Trophoblast cell (in vitro differentiated cells and primary cell): ENCODE measurements at regions not wholly inside any gene's neighbourhood (a gene's known extent, or its start where the extent isn't known, plus 50 kb on each side); places are given as distances from the start of the nearest gene placed in this dataset.
"Not testable (repeated sequence)": the region's sequence is repeated elsewhere in the genome, so short reads cannot be mapped to it uniquely, and the experiment has no call there.

ENCODE experiments used
- DNase-seq, 2 donors: peaks; one replicate each; pipeline ENCODE4 v3.0.0-alpha.2; 2016
- H2AFZ ChIP-seq: 2 replicates; pipeline ENCODE4 v1.6.1; 2013; ENCODE audit warnings: low read length, moderate library complexity, mild to moderate bottlenecking; ENCODE audit not compliant: insufficient read depth, poor library complexity
- H2AK5ac ChIP-seq: 2 replicates; pipeline ENCODE4 v1.6.1; 2013; ENCODE audit warnings: mild to moderate bottlenecking, low read length
- H2BK120ac ChIP-seq: 2 replicates; pipeline ENCODE4 v1.6.1; 2013; ENCODE audit warnings: low read length, mild to moderate bottlenecking, moderate library complexity; ENCODE audit not compliant: insufficient read depth, poor library complexity
- H2BK12ac ChIP-seq: 2 replicates; pipeline ENCODE4 v1.6.1; 2013; ENCODE audit warnings: mild to moderate bottlenecking, low read length, moderate library complexity
- H2BK5ac ChIP-seq: 2 replicates; pipeline ENCODE4 v1.6.1; 2013; ENCODE audit warnings: low read length, low read depth, moderate library complexity, mild to moderate bottlenecking; ENCODE audit not compliant: poor library complexity
- H3K14ac ChIP-seq: 2 replicates; pipeline ENCODE4 v1.6.1; 2013; ENCODE audit warnings: mild to moderate bottlenecking, low read length
- H3K18ac ChIP-seq: 2 replicates; pipeline ENCODE4 v1.6.1; 2013; ENCODE audit warnings: mild to moderate bottlenecking, low read length
- H3K23ac ChIP-seq: 2 replicates; pipeline ENCODE4 v1.6.1; 2013; ENCODE audit warnings: low read length
- H3K27ac ChIP-seq: 2 replicates; pipeline ENCODE4 v1.5.1; 2013; ENCODE audit warnings: low read depth, mild to moderate bottlenecking, inconsistent platforms, low read length, moderate library complexity
- H3K27me3 ChIP-seq: 2 replicates; pipeline ENCODE4 v1.6.1; 2013; ENCODE audit warnings: inconsistent platforms, mild to moderate bottlenecking, low read length, moderate library complexity; ENCODE audit not compliant: insufficient read depth
- H3K36me3 ChIP-seq, 2 experiments: 1 replicate in 1 of 2; 2 replicates in 1 of 2; pipeline ENCODE4 v1.6.1; 2013; ENCODE audit warnings: low read length in 2 of 2, mild to moderate bottlenecking in 2 of 2, moderate library complexity in 1 of 2; ENCODE audit not compliant: insufficient read depth in 2 of 2, control insufficient read depth in 1 of 2
- H3K4ac ChIP-seq: 2 replicates; pipeline ENCODE4 v1.6.1; 2013; ENCODE audit warnings: low read depth, mild to moderate bottlenecking, low read length, moderate library complexity
- H3K4me1 ChIP-seq, 2 experiments: 1 replicate in 1 of 2; 2 replicates in 1 of 2; pipeline ENCODE4 v1.6.1; 2013; ENCODE audit warnings: low read length in 2 of 2, mild to moderate bottlenecking in 2 of 2, moderate library complexity in 1 of 2; ENCODE audit not compliant: insufficient read depth in 2 of 2, control insufficient read depth in 1 of 2
- H3K4me2 ChIP-seq: 2 replicates; pipeline ENCODE4 v1.6.1; 2013; ENCODE audit warnings: inconsistent platforms, mild to moderate bottlenecking, low read length, moderate library complexity
- H3K4me3 ChIP-seq: 2 replicates; pipeline ENCODE4 v1.5.1; 2013; ENCODE audit warnings: mild to moderate bottlenecking, low read depth, low read length, inconsistent platforms
- H3K79me1 ChIP-seq: one replicate; pipeline ENCODE4 v1.6.1; 2013; ENCODE audit warnings: low read length
- H3K79me2 ChIP-seq: 2 replicates; pipeline ENCODE4 v1.6.1; 2013; ENCODE audit warnings: low read length, mild to moderate bottlenecking; ENCODE audit not compliant: control insufficient read depth, insufficient read depth, poor library complexity
- H3K9ac ChIP-seq: 2 replicates; pipeline ENCODE4 v1.6.1; 2013; ENCODE audit warnings: mild to moderate bottlenecking, low read length
- H3K9me3 ChIP-seq: 2 replicates; pipeline ENCODE4 v1.6.1; 2013; ENCODE audit warnings: low read depth, mild to moderate bottlenecking, control low read depth, inconsistent platforms, low read length; ENCODE audit not compliant: insufficient read depth
- H4K12ac ChIP-seq: 2 replicates; pipeline ENCODE4 v1.6.1; 2013; ENCODE audit warnings: low read depth, mild to moderate bottlenecking, low read length, moderate library complexity
- H4K8ac ChIP-seq: 2 replicates; pipeline ENCODE4 v1.6.1; 2013; ENCODE audit warnings: low read depth, mild to moderate bottlenecking, low read length, moderate library complexity
- H4K91ac ChIP-seq: one replicate; pipeline ENCODE4 v1.6.1; 2013; ENCODE audit warnings: low read depth, mild to moderate bottlenecking, low read length, moderate library complexity
- WGBS: extraction: QIAGEN DNeasy Blood & Tissue Kit; methylation state at CpG from one replicate; pipeline ENCODE4 v1.1.7; 2013; ENCODE audit warnings: missing lambda C conversion rate; ENCODE audit not compliant: insufficient read length, insufficient coverage; ENCODE audit errors: extremely low coverage; 5-methylcytosine and 5-hydroxymethylcytosine counted together

DNA sequence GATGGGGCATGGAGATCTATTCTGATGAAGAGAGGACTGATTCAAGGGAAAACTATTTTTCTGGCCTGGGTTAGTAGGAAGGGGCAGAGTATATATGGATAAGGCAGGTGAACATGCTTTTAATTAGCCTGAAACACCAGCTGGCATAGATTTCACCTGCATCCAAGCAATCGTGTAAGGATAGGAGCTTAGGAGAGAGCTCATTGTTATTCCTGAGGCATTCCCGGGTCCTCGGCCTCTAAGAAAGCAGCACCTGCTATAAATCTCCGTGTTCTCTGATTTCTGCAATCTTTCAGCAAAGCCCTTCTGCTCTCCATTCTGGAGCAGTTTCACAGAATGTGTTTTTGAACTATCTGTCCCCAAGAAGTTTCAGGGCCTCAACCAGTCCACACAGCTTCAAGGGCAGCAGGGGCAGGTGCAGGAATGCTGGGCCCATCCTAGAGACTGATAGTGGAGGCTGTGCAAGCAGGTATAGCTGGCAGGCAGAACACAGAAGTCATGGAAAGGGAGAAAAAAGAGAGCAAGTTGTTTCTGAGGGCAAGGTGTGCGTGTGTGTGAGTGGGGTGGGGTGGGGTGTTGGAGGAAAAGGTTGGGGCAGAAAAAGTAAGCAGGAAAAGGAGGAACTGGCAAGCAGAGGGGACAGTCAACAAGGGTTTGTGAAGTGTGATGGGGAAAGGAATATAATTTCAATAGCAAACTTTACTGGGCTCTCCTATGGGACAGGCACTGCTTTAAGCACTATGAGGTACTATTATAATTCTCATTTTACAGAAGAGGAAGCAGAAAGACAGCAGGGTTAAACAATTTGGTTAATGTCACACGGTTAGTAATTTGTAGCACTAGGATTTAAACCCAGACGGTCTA is 203.7 kb upstream of the SSTR1 start:
- Histone ChIP-seq H3K27ac (no peak overlapping the region), H3K9me3 (no peaks in the 10 kb centered on the region)
- WGBS = 100% methylated on average over 1 of the region's 7 CpGs

DNA sequence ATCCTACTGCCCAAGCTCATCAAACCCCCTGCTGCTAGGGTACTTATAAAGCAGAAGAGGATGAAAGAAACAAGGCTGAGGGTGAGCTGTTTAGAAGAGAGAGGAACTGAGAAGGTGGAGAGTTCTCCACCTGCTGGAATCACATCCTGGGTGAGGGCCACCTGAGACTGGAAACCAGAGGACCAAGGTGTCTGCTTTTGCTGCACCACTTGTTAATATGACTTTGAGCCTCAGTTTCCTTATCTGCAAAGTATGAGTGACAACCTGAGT is 203.2 kb upstream of the SSTR1 start:
- Histone ChIP-seq H3K36me3 (no peaks in the 10 kb centered on the region), H2BK120ac (no peak overlapping the region), H3K9ac (no peak overlapping the region), H2BK12ac (no peak overlapping the region), H2AFZ (no peak overlapping the region), H3K27ac (no peak overlapping the region), H3K18ac (no peak overlapping the region), H3K79me1 (no peaks in the 10 kb centered on the region), H3K14ac (no peak overlapping the region), H3K4me1 (no peaks in the 10 kb centered on the region), H4K12ac (no peak overlapping the region), H3K79me2 (no peaks in the 10 kb centered on the region), H3K27me3 (no peaks in the 10 kb centered on the region), H3K9me3 (no peaks in the 10 kb centered on the region), H2AK5ac (no peak overlapping the region), H3K4ac (no peak overlapping the region), H3K23ac (no peak overlapping the region), H4K91ac (no peak overlapping the region), H3K4me2 (no peak overlapping the region), H2BK5ac (no peak overlapping the region), H4K8ac (no peak overlapping the region), H3K4me3 (no peak overlapping the region)
- no peak for DNase-seq

More for the DNA sequence above, 203.7 kb upstream of the SSTR1 start:
- no peak overlapping the region for H2BK120ac ChIP-seq
- no peaks in the 10 kb centered on the region for H3K79me2 ChIP-seq
- no peak overlapping the region for H3K14ac ChIP-seq
- H3K36me3 ChIP-seq = no peaks in the 10 kb centered on the region
- no peak overlapping the region for H2AFZ ChIP-seq
- no peak overlapping the region for H3K4me2 ChIP-seq
- H4K12ac ChIP-seq = no peak overlapping the region
- no peak overlapping the region for H2BK12ac ChIP-seq
- DNase-seq = no peak
- no peak overlapping the region for H3K4ac ChIP-seq
- H3K23ac ChIP-seq = no peak overlapping the region
- H4K91ac ChIP-seq = no peak overlapping the region
- no peaks in the 10 kb centered on the region for H3K4me1 ChIP-seq
- no peak overlapping the region for H3K9ac ChIP-seq
- no peak overlapping the region for H2BK5ac ChIP-seq
- H2AK5ac ChIP-seq = no peak overlapping the region
- H3K18ac ChIP-seq = no peak overlapping the region
- H4K8ac ChIP-seq = no peak overlapping the region
- no peaks in the 10 kb centered on the region for H3K79me1 ChIP-seq
- H3K4me3 ChIP-seq = no peak overlapping the region
- no peaks in the 10 kb centered on the region for H3K27me3 ChIP-seq

DNA sequence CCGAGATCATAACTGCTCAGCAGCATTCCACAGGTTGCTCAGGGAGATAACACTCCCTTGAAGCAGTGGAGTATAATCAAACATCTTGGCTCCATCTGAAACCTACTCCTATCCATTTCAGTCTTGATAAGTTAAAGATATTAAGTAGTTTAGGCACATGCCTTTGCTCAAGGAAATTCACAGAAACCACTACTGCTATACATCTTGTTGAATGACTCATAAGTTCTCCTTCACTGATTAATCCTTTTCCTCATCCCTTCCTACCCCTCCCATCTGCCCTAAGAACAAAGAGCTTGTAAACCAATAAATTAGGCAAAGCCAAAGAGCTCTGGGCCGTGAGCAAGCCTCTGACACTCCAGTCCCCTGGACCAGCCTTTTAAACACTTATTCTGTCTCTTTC is 196.5 kb upstream of the SSTR1 start:
- not testable (repeated sequence) for H3K4ac ChIP-seq, H3K27ac ChIP-seq, H2BK5ac ChIP-seq, H3K4me3 ChIP-seq, H2AK5ac ChIP-seq, H2BK12ac ChIP-seq, H3K79me1 ChIP-seq, H3K9me3 ChIP-seq, H3K79me2 ChIP-seq, H3K4me1 ChIP-seq, DNase-seq, H3K18ac ChIP-seq, H2BK120ac ChIP-seq, H4K91ac ChIP-seq, H3K14ac ChIP-seq, H3K4me2 ChIP-seq, H3K23ac ChIP-seq, H3K9ac ChIP-seq, H3K27me3 ChIP-seq, H4K8ac ChIP-seq, H4K12ac ChIP-seq, H3K36me3 ChIP-seq, H2AFZ ChIP-seq
- no CpG with 5 or more reads among the region's 2 CpGs for WGBS

DNA sequence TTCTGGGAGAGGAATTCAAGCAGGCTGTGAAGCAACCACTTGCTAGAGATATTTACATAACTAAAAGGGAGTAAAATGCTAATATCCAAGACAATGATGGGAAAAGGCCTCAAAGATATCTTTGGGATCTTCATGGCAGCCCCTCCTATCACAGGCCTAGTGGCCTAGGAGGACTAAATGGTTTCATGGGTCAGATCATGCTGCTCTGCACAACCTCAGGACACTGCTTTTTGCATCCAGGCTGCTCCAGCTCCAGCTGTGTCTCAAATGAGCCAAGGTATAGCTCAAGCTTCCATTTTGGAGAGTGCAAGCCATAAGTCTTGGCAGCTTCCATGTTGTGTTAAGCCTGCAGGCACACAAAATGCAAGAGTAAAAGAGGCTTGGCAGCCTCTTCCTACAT is 195.6 kb upstream of the SSTR1 start:
- Histone ChIP-seq H3K4me2 (no peak overlapping the region), H3K4me3 (no peak overlapping the region), H2BK12ac (no peak overlapping the region), H2AFZ (no peak overlapping the region), H3K4me1 (peaks cover 4 to 6% of the 10 kb centered on the region in 2 experiments), H3K14ac (no peak overlapping the region), H3K79me2 (no peaks in the 10 kb centered on the region), H3K36me3 (no peaks in the 10 kb centered on the region), H3K23ac (no peak overlapping the region), H3K9me3 (peaks cover 6% of the 10 kb centered on the region), H3K4ac (no peak overlapping the region), H2BK120ac (no peak overlapping the region), H2AK5ac (no peak overlapping the region), H4K91ac (no peak overlapping the region), H3K27me3 (no peaks in the 10 kb centered on the region), H4K12ac (no peak overlapping the region), H4K8ac (no peak overlapping the region), H2BK5ac (no peak overlapping the region), H3K27ac (no peak overlapping the region), H3K79me1 (peaks cover under 1% of the 10 kb centered on the region), H3K18ac (no peak overlapping the region), H3K9ac (no peak overlapping the region)
- DNase-seq = no peak
